MM.1S (cell line): ENCODE measurements at regions not wholly inside any gene's neighbourhood (a gene's known extent, or its start where the extent isn't known, plus 50 kb on each side); places are given as distances from the start of the nearest gene placed in this dataset.

Source experiments
- DNase-seq: peaks from one replicate; pipeline ENCODE4 v3.0.0-alpha.2; 2015
- H2AFZ ChIP-seq: fragments of 300-600 bp; sonication (generic); 2 replicates; pipeline ENCODE4 v1.6.0; 2016; ENCODE audit warnings: antibody characterized with exemption, low read length
- H3F3A ChIP-seq: fragments of 300-600 bp; sonication (generic); 2 replicates; pipeline ENCODE4 v1.6.1; 2016; ENCODE audit warnings: mild to moderate bottlenecking, antibody characterized with exemption, low read length, moderate library complexity, mixed read lengths; ENCODE audit not compliant: insufficient read depth
- H3K27ac ChIP-seq: fragments of 300-600 bp; sonication (generic); 2 replicates; pipeline ENCODE4 v1.5.1; 2016; ENCODE audit warnings: mild to moderate bottlenecking, low read length
- H3K27me3 ChIP-seq: fragments of 300-600 bp; sonication (generic); replicated peaks from 2 replicates; pipeline ENCODE4 v1.6.0; 2016; ENCODE audit warnings: low read length; ENCODE audit not compliant: insufficient read depth
- H3K36me3 ChIP-seq: fragments of 300-600 bp; sonication (generic); replicated peaks from 2 replicates; pipeline ENCODE4 v1.6.1; 2016; ENCODE audit warnings: mild to moderate bottlenecking, low read length, mixed read lengths; ENCODE audit not compliant: insufficient read depth
- H3K4me1 ChIP-seq: fragments of 300-600 bp; sonication (generic); 2 replicates; pipeline ENCODE4 v1.6.1; 2016; ENCODE audit warnings: low read length, mixed read lengths
- H3K4me2 ChIP-seq: fragments of 300-600 bp; sonication (generic); 2 replicates; pipeline ENCODE4 v1.6.0; 2016; ENCODE audit warnings: low read depth, low read length
- H3K4me3 ChIP-seq: fragments of 300-600 bp; sonication (generic); 2 replicates; pipeline ENCODE4 v1.5.1; 2016; ENCODE audit warnings: low read length, mixed read lengths
- H3K79me2 ChIP-seq: fragments of 300-600 bp; sonication (generic); 2 replicates; pipeline ENCODE4 v1.6.1; 2016; ENCODE audit warnings: mixed run types, low read length, mixed read lengths
- H3K9ac ChIP-seq: fragments of 300-600 bp; sonication (generic); 2 replicates; pipeline ENCODE4 v1.6.1; 2016; ENCODE audit warnings: low read length, mixed read lengths
- H3K9me2 ChIP-seq: fragments of 300-600 bp; sonication (generic); replicated peaks from 2 replicates; pipeline ENCODE4 v1.6.1; 2016; ENCODE audit warnings: mild to moderate bottlenecking, low read length, mixed read lengths; ENCODE audit not compliant: insufficient read depth
- H3K9me3 ChIP-seq: fragments of 300-600 bp; sonication (generic); replicated peaks from 2 replicates; pipeline ENCODE4 v1.6.1; 2016; ENCODE audit warnings: mild to moderate bottlenecking, low read length, mixed read lengths; ENCODE audit not compliant: insufficient read depth
- H4K20me1 ChIP-seq: fragments of 300-600 bp; sonication (generic); 2 replicates; pipeline ENCODE4 v1.6.1; 2016; ENCODE audit warnings: mild to moderate bottlenecking, low read length, moderate library complexity, mixed read lengths; ENCODE audit not compliant: insufficient read depth
- EZH2 ChIP-seq: fragments of 300-600 bp; sonication (generic); optimal IDR thresholded peaks from 2 replicates; pipeline ENCODE3; 2017; ENCODE audit warnings: low read depth, mild to moderate bottlenecking, antibody characterized with exemption, low read length, mixed read lengths
- EZH2phosphoT487 ChIP-seq: fragments of 300-600 bp; sonication (generic); IDR thresholded peaks from 2 replicates; pipeline ENCODE4 v1.6.1; 2018; ENCODE audit warnings: antibody characterized with exemption, low read length
- TF ChIP-seq, protein P1 (sequence below): fragments of 300-600 bp; sonication (generic); IDR thresholded peaks from 2 replicates; pipeline ENCODE4 v1.5.1; 2016; ENCODE audit warnings: antibody characterized with exemption, low read length, mixed read lengths

- no peak for DNase-seq
- Histone ChIP-seq H3K36me3 (no peaks in the 10 kb centered on the region), H3K27ac (no peak overlapping the region), H3K9me2 (no peaks in the 10 kb centered on the region), H2AFZ (no peak overlapping the region), H3K4me2 (no peak overlapping the region), H3K79me2 (no peaks in the 10 kb centered on the region), H4K20me1 (no peaks in the 10 kb centered on the region), H3F3A (peaks cover 13% of the 10 kb centered on the region), H3K9me3 (no peaks in the 10 kb centered on the region), H3K27me3 (no peaks in the 10 kb centered on the region), H3K4me3 (no peak overlapping the region), H3K4me1 (peaks cover 39% of the 10 kb centered on the region), H3K9ac (no peak overlapping the region)
- TF ChIP-seq EZH2 = no peak
- TF ChIP-seq EZH2phosphoT487 = no peak
- TF ChIP-seq, protein P1, sequence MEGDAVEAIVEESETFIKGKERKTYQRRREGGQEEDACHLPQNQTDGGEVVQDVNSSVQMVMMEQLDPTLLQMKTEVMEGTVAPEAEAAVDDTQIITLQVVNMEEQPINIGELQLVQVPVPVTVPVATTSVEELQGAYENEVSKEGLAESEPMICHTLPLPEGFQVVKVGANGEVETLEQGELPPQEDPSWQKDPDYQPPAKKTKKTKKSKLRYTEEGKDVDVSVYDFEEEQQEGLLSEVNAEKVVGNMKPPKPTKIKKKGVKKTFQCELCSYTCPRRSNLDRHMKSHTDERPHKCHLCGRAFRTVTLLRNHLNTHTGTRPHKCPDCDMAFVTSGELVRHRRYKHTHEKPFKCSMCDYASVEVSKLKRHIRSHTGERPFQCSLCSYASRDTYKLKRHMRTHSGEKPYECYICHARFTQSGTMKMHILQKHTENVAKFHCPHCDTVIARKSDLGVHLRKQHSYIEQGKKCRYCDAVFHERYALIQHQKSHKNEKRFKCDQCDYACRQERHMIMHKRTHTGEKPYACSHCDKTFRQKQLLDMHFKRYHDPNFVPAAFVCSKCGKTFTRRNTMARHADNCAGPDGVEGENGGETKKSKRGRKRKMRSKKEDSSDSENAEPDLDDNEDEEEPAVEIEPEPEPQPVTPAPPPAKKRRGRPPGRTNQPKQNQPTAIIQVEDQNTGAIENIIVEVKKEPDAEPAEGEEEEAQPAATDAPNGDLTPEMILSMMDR = no peak
Observed at GRCh38 chr15:31440754-31441311, 114.2 kb downstream of the KLF13 start.

GRCh38 chr15:31442226-31442625 is 115.6 kb downstream of the KLF13 start:
- Histone ChIP-seq H3K27ac (no peak overlapping the region), H3F3A (peaks cover 14% of the 10 kb centered on the region), H4K20me1 (no peaks in the 10 kb centered on the region), H3K4me1 (peaks cover 28% of the 10 kb centered on the region), H3K79me2 (no peaks in the 10 kb centered on the region), H3K9ac (no peak overlapping the region), H3K9me3 (no peaks in the 10 kb centered on the region), H3K4me2 (no peak overlapping the region), H2AFZ (no peak overlapping the region), H3K4me3 (no peak overlapping the region), H3K36me3 (no peaks in the 10 kb centered on the region), H3K9me2 (no peaks in the 10 kb centered on the region), H3K27me3 (no peaks in the 10 kb centered on the region)
- no peak for DNase-seq
- TF ChIP-seq EZH2phosphoT487 = no peak

- no peak overlapping the region for H3K27ac ChIP-seq
- H3K4me3 ChIP-seq = no peak overlapping the region
- no peak for DNase-seq
- peaks cover 23% of the 10 kb centered on the region for H3K4me1 ChIP-seq
- no peak overlapping the region for H3K4me2 ChIP-seq
- H3K36me3 ChIP-seq = no peaks in the 10 kb centered on the region
- H3K79me2 ChIP-seq = no peaks in the 10 kb centered on the region
- peaks cover 14% of the 10 kb centered on the region for H3F3A ChIP-seq
- no peak for TF ChIP-seq EZH2phosphoT487
- TF ChIP-seq, protein P1 = no peak
- TF ChIP-seq EZH2 = no peak
- H3K27me3 ChIP-seq = no peaks in the 10 kb centered on the region
- no peaks in the 10 kb centered on the region for H4K20me1 ChIP-seq
- no peaks in the 10 kb centered on the region for H3K9me3 ChIP-seq
- no peaks in the 10 kb centered on the region for H3K9me2 ChIP-seq
- H3K9ac ChIP-seq = no peak overlapping the region
- H2AFZ ChIP-seq = no peak overlapping the region
Observed at GRCh38 chr15:31442699-31443111, 116.1 kb downstream of the KLF13 start.

DNA sequence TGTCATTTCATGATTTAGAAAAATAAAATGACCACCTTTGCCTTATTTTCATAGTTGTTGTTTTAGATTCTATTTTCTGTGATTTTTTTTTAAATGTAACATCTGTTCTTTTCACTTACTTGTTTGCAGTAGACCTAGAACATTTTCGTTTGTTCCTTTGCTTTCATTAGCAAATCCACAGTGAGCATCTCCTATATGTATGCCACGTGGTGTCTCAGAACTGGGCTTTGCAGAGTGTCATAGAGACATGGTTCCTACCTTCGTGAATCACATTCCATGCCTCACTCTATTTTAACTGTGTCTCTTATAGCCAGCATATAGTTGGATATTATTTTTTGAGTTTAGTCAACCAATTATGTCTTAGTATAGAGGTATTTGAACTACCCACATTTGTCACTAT is 118.2 kb downstream of the KLF13 start:
- Histone ChIP-seq H3K9me2 (no peaks in the 10 kb centered on the region), H2AFZ (peak overlapping the region; percentile 23; the same call in 1 of the 2 replicates), H3K36me3 (no peaks in the 10 kb centered on the region), H3K9ac (peak overlapping the region; percentile 18), H3K9me3 (no peaks in the 10 kb centered on the region), H3K4me3 (peak overlapping the region; percentile 32; the same call in 1 of the 2 replicates), H3K27ac (peak overlapping the region; percentile 73), H3K27me3 (no peaks in the 10 kb centered on the region), H3K4me1 (peaks cover 20% of the 10 kb centered on the region; the same call in 1 of the 2 replicates), H3K4me2 (peak overlapping the region; percentile 42; the same call in 1 of the 2 replicates), H3K79me2 (no peaks in the 10 kb centered on the region), H3F3A (peaks cover 14% of the 10 kb centered on the region), H4K20me1 (no peaks in the 10 kb centered on the region)
- TF ChIP-seq EZH2phosphoT487 (no peak), EZH2 (no peak)
- TF ChIP-seq, protein P1 = no peak
- peak; percentile 82 for DNase-seq
